ENCODE measurements at regions not wholly inside any gene's neighbourhood (a gene's known extent, or its start where the extent isn't known, plus 50 kb on each side); places are given as distances from the start of the nearest gene placed in this dataset.

- Mint-ChIP-seq H3K4me1 (ENCODE audit: unreplicated experiment) (peaks cover 2% of the 10 kb centered on the region), H3K36me3 (ENCODE audit: low read depth, unreplicated experiment) (no peaks in the 10 kb centered on the region), H3K4me3 (ENCODE audit: unreplicated experiment) (no peak overlapping the region), H3K27ac (ENCODE audit: unreplicated experiment) (no peak overlapping the region), H3K9me3 (ENCODE audit: unreplicated experiment) (no peaks in the 10 kb centered on the region), H3K27me3 (ENCODE audit: unreplicated experiment) (no peaks in the 10 kb centered on the region)
- TF ChIP-seq CTCF (IDR thresholded peaks at IDR 0.05; ENCODE audit: unreplicated experiment) = no peak
- no peak for DNase-seq (ENCODE audit: low spot score)
Measured at GRCh38 chr6:121691126-121691551, 255.7 kb downstream of the GJA1 start.

- Mint-ChIP-seq H3K36me3 (ENCODE audit: low read depth, unreplicated experiment) (no peaks in the 10 kb centered on the region), H3K4me3 (ENCODE audit: unreplicated experiment) (no peak overlapping the region), H3K27ac (ENCODE audit: unreplicated experiment) (no peak overlapping the region), H3K4me1 (ENCODE audit: unreplicated experiment) (no peaks in the 10 kb centered on the region), H3K27me3 (ENCODE audit: unreplicated experiment) (no peaks in the 10 kb centered on the region), H3K9me3 (ENCODE audit: unreplicated experiment) (no peaks in the 10 kb centered on the region)
- DNase-seq (ENCODE audit: low spot score) = no peak
- no peak for TF ChIP-seq CTCF (IDR thresholded peaks at IDR 0.05; ENCODE audit: unreplicated experiment)
Measured at GRCh38 chr6:121694389-121694788, 258.9 kb downstream of the GJA1 start.

- Mint-ChIP-seq H3K9me3 (ENCODE audit: unreplicated experiment) (no peaks in the 10 kb centered on the region), H3K4me3 (ENCODE audit: unreplicated experiment) (no peak overlapping the region)
- DNase-seq (ENCODE audit: low spot score) = no peak
Measured at GRCh38 chr6:121694801-121695251, 259.4 kb downstream of the GJA1 start.

GRCh38 chr6:121695329-121695728 is 259.9 kb downstream of the GJA1 start:
- Mint-ChIP-seq H3K36me3 (ENCODE audit: low read depth, unreplicated experiment) (no peaks in the 10 kb centered on the region), H3K4me3 (ENCODE audit: unreplicated experiment) (no peak overlapping the region), H3K27ac (ENCODE audit: unreplicated experiment) (no peak overlapping the region), H3K9me3 (ENCODE audit: unreplicated experiment) (no peaks in the 10 kb centered on the region), H3K27me3 (ENCODE audit: unreplicated experiment) (peaks cover 2% of the 10 kb centered on the region), H3K4me1 (ENCODE audit: unreplicated experiment) (no peaks in the 10 kb centered on the region)
- no peak for TF ChIP-seq CTCF (IDR thresholded peaks at IDR 0.05; ENCODE audit: unreplicated experiment)
- DNase-seq (ENCODE audit: low spot score) = no peak

More at GRCh38 chr6:121694801-121695251, 259.4 kb downstream of the GJA1 start:
- Mint-ChIP-seq H3K27ac (ENCODE audit: unreplicated experiment) (no peak overlapping the region), H3K36me3 (ENCODE audit: low read depth, unreplicated experiment) (no peaks in the 10 kb centered on the region), H3K4me1 (ENCODE audit: unreplicated experiment) (no peaks in the 10 kb centered on the region), H3K27me3 (ENCODE audit: unreplicated experiment) (peaks cover 2% of the 10 kb centered on the region)
- TF ChIP-seq CTCF (IDR thresholded peaks at IDR 0.05; ENCODE audit: unreplicated experiment) = no peak

DNA sequence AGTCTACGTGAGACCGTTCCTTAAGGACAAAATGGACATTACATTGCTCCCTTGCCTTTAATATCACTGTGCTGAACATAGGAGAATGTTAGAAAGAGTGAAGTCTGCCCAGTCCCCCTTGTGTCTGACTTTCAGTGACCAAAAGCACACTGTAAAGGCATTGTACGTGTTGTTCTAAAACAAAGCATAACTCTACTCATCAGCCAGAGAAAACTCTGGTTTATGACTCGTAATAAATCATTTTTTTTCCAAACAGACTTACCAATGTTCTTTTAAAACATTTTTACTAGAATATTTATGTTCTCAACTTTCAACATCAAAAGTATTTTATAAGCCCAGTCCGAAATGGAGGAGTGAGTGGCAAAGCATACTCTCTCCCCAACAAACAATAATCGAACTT is 262.5 kb downstream of the GJA1 start:
- Mint-ChIP-seq H3K4me1 (ENCODE audit: unreplicated experiment) (no peaks in the 10 kb centered on the region), H3K9me3 (ENCODE audit: unreplicated experiment) (no peaks in the 10 kb centered on the region), H3K27ac (ENCODE audit: unreplicated experiment) (no peak overlapping the region), H3K36me3 (ENCODE audit: low read depth, unreplicated experiment) (no peaks in the 10 kb centered on the region), H3K27me3 (ENCODE audit: unreplicated experiment) (peaks cover 2% of the 10 kb centered on the region), H3K4me3 (ENCODE audit: unreplicated experiment) (no peak overlapping the region)
- no peak for TF ChIP-seq CTCF (IDR thresholded peaks at IDR 0.05; ENCODE audit: unreplicated experiment)
- no peak for DNase-seq (ENCODE audit: low spot score)
